HG03066 (cell line): ENCODE measurements at regions not wholly inside any gene's neighbourhood (a gene's known extent, or its start where the extent isn't known, plus 50 kb on each side); places are given as distances from the start of the nearest gene placed in this dataset.

Experiments
- ATAC-seq: cut with Tn5 transposase; IDR thresholded peaks from one replicate; pipeline ENCODE4 v1.9.1; 2021; ENCODE audit warnings: low read depth; ENCODE audit not compliant: unreplicated experiment

GRCh38 chr2:207256476-207257207, 90.9 kb upstream of the KLF7 start:
- ATAC-seq = no peak

GRCh38 chr2:207257251-207258250, 91.8 kb upstream of the KLF7 start:
- ATAC-seq = no peak

DNA sequence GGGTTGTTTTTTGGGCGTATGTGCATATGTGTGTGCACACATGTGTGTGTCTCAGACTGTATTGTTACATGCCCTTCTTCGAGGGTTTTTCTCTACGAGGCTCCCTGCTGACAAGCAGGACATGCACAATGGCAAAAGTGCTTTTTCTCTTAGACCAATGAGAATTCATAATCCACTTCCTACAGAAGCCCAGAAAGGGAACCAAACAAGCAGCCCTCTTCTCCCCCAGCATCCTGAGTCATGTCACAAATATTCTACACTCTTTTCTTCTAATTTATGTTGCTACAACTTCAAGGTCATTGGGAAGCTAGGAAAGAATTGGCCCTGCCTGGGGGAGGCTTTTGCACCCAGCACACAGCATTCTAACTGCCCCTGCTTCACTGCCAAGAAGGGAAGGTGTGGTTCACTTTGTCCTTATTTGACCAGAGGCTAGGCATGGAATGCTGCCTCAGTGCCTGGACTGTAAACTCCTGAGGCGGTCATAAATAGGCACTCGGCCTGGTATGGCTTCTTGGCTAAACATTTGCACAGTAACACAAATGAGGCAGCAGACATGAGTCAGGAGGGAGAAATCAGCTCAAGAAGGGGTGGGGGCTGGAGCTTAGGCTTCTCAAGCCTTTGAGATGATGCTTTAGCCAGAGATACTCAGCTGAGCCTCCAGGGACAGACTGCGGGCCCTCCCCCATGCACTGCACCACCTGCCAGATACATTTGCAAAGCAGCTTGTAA, 92.7 kb upstream of the KLF7 start:
- no peak for ATAC-seq

GRCh38 chr2:207260021-207260420, 94.3 kb upstream of the KLF7 start:
- no peak for ATAC-seq

DNA sequence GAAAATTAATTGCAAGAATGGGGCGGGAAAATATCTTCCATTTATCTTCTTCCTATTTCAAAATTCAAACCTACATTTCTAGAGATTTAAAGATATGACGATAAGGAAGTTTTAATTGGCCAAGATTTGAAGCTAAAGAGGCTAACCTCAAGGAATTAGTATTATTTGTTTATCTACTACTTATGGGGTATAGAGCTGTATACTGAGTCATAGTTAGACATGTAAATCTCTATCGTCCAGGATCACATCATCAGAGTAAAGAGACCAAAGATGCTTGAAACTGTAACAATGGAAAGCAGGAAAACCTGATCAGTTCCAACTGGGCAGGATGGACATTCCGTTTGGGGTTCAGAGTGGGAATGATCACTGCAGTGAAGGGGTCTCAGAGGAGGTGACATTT, 95.2 kb upstream of the KLF7 start:
- ATAC-seq = no peak

- ATAC-seq = no peak
Measured at GRCh38 chr2:207264310-207264709, 98.6 kb upstream of the KLF7 start.

GRCh38 chr2:207265332-207265731, 99.6 kb upstream of the KLF7 start:
- ATAC-seq = no peak

GRCh38 chr2:207265869-207266268, 100.1 kb upstream of the KLF7 start:
- no peak for ATAC-seq

DNA sequence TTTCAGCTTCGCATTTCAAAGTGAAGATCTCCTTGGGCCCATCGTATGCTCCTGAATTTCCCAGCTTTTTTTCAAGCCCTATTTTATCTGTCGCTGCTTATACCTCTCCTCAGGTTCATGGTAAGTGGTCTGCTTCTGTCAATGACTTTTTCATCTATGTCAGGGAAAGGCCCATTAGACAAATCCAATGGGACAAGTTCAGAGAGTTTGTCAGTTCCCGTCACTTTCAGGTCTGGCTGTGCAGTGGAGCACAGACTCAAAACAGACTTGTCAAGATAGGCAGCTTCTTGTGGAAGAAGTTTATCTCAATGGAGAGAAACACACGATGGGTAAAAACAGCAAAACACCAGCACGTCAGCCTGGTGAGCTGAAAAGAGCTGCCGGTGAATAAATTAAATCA, 100.9 kb upstream of the KLF7 start:
- no peak for ATAC-seq

DNA sequence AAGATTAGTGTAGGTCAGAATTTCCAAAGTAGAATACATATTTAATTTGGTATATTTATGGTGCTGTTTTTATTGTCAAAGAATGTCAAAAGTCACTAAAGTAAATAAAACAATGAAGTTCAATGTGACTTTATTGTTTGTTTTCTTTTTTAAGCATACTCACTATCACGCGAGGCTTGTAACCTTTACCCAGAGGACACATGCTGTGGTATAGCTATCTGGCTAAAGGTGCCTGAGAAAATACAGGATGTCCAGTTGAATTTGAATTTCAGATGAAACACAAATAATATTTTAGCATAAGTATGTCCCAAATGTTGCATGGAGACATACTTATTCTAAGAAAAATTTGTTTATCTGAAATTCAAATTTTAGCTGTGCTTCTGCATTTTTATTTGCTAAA, 103.3 kb upstream of the KLF7 start:
- no peak for ATAC-seq

- no peak for ATAC-seq
Measured at GRCh38 chr2:207274530-207275189, 108.9 kb upstream of the KLF7 start.

- ATAC-seq = no peak
Measured at GRCh38 chr2:207275779-207276178, 110.0 kb upstream of the KLF7 start.

- no peak for ATAC-seq
Measured at GRCh38 chr2:207276248-207276647, 110.5 kb upstream of the KLF7 start.

- no peak for ATAC-seq
Measured at GRCh38 chr2:207276858-207277257, 111.1 kb upstream of the KLF7 start.

GRCh38 chr2:207279520-207279919, 113.8 kb upstream of the KLF7 start:
- ATAC-seq = no peak

DNA sequence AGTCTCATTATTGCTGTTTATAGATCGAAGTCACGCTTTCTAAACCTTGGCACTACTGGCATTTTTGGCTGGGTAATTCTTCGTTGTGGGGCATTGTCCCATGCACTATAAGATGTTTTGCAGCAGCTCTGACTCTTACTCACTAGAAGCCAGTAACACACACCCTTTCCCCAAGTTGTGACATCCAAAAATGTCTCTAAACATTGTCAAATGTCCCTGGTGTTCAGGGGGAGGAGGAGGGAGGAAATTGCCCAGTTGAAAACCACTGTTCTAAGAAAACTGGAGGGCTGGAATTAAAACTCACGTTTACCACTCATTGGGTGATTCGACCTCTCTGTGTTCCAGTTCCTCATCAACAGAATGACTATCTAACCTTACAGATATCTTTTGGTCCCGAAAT, 115.7 kb upstream of the KLF7 start:
- no peak for ATAC-seq

DNA sequence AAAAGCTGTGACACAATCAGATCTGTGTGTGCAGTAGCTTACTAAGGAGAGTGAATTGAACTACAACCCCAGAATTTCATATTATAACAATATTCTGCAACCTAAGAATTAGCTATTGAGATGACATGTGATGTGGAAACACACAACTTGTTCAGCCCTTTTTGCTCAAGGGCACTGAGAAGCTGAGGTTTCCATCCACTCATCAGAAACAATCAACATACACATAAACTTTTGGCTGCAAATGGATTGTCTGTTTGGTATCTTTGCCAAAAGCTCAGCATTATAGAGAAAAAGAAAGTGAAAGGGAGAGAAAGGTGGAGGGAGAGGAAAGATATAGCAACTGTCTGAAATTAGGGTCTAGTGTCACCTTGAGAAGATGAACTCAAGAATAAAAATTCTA, 117.2 kb upstream of the KLF7 start:
- ATAC-seq = peak; percentile 36

- peak; percentile 47 for ATAC-seq
Measured at GRCh38 chr2:207283356-207283755, 117.6 kb upstream of the KLF7 start.

- ATAC-seq = no peak
Measured at GRCh38 chr2:207284556-207285472, 119.1 kb upstream of the KLF7 start.

DNA sequence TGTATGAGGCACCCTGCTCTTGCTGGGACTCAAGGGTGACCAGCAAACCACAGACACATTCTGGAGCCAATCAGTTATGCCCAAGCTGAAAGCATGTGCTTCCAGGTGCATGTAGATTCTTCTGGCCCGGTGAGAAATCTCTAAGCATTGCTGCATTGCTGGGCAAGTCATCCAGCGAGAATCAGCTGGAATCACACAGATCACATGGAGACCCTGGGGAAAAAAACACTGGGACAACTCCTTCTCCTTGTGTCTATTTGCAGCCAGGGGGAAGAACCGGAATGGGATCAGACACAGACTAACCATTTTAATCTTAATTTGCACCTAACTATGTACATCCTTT, 119.7 kb upstream of the KLF7 start:
- no peak for ATAC-seq
